ENCODE measurements at regions not wholly inside any gene's neighbourhood (a gene's known extent, or its start where the extent isn't known, plus 50 kb on each side); places are given as distances from the start of the nearest gene placed in this dataset.

- Histone ChIP-seq H3K4me1 (replicated peaks) (no peaks in the 10 kb centered on the region), H3K27me3 (replicated peaks; ENCODE audit: insufficient read depth) (no peaks in the 10 kb centered on the region), H3K9me3 (no peaks in the 10 kb centered on the region), H3K4me3 (no peak overlapping the region), H3K27ac (no peak overlapping the region), H3K36me3 (no peaks in the 10 kb centered on the region)
- intact Hi-C loops (cut with DNase I) = no loop called here
- no peak for TF ChIP-seq POLR2A (IDR thresholded peaks at IDR 0.05)
- no peak for TF ChIP-seq POLR2AphosphoS5 (IDR thresholded peaks at IDR 0.05)
- no peak for TF ChIP-seq CTCF (IDR thresholded peaks at IDR 0.05)
- WGBS = 56% methylated on average over 6 of the region's 6 CpGs
- no peak for DNase-seq (ENCODE audit: low spot score)
These were observed 51.0 kb upstream of the SEPTIN5 start for GRCh38 chr22:19663286-19663815.

GRCh38 chr22:19663821-19664355 lies 50.4 kb upstream of the SEPTIN5 start:
- intact Hi-C loops (cut with DNase I) = no loop called here
- Histone ChIP-seq H3K27me3 (replicated peaks; ENCODE audit: insufficient read depth) (no peaks in the 10 kb centered on the region), H3K4me3 (no peak overlapping the region), H3K36me3 (no peaks in the 10 kb centered on the region), H3K9me3 (no peaks in the 10 kb centered on the region), H3K27ac (no peak overlapping the region), H3K4me1 (replicated peaks) (no peaks in the 10 kb centered on the region)
- 29% methylated on average over 14 of the region's 14 CpGs for WGBS
- TF ChIP-seq CTCF (IDR thresholded peaks at IDR 0.05) (no peak), POLR2A (IDR thresholded peaks at IDR 0.05) (no peak), POLR2AphosphoS5 (IDR thresholded peaks at IDR 0.05) (no peak)
- no peak for DNase-seq (ENCODE audit: low spot score)

GRCh38 chr22:19664406-19664805 lies 49.9 kb upstream of the SEPTIN5 start:
- Histone ChIP-seq H3K4me1 (replicated peaks) (no peaks in the 10 kb centered on the region), H3K27ac (no peak overlapping the region), H3K9me3 (no peaks in the 10 kb centered on the region), H3K27me3 (replicated peaks; ENCODE audit: insufficient read depth) (no peaks in the 10 kb centered on the region), H3K4me3 (no peak overlapping the region), H3K36me3 (no peaks in the 10 kb centered on the region)
- intact Hi-C loops (cut with DNase I) = no loop called here
- no peak for TF ChIP-seq POLR2AphosphoS5 (IDR thresholded peaks at IDR 0.05)
- TF ChIP-seq POLR2A (IDR thresholded peaks at IDR 0.05) = no peak
- TF ChIP-seq CTCF (IDR thresholded peaks at IDR 0.05) = no peak
- no peak for DNase-seq (ENCODE audit: low spot score)
- WGBS = 76% methylated on average over 2 of the region's 2 CpGs
